ENCODE measurements at regions not wholly inside any gene's neighbourhood (a gene's known extent, or its start where the extent isn't known, plus 50 kb on each side); places are given as distances from the start of the nearest gene placed in this dataset.
"Not testable (repeated sequence)": the region's sequence is repeated elsewhere in the genome, so short reads cannot be mapped to it uniquely, and the experiment has no call there.

GRCh38 chr1:146630302-146630701, 307.8 kb upstream of the NBPF12 start:
- H3K4me1 ChIP-seq (ENCODE audit: control insufficient read depth in 1 of 2, insufficient read depth in 2 of 2, low read length in 2 of 2); ATAC-seq (ENCODE audit: low FRiP score); intact Hi-C loops (cut with DNase I); H3K9me3 ChIP-seq (ENCODE audit: control insufficient read depth, low read length); H3K27me3 ChIP-seq (ENCODE audit: control insufficient read depth in 1 of 2, insufficient read depth in 2 of 2, low read length in 1 of 2); DNase-seq; H3K27ac ChIP-seq (ENCODE audit: low read depth in 1 of 2, low read length in 2 of 2); H3K36me3 ChIP-seq (ENCODE audit: control insufficient read depth in 1 of 2, insufficient read depth in 2 of 2, low read length in 1 of 2); H3K4me3 ChIP-seq (ENCODE audit: low read length in 2 of 2): not testable (repeated sequence)
- WGBS, 2 donors: 80% methylated on average over 1 of the region's 1 CpG; no CpG with 5 or more reads in 1 of the 2 donors

DNA sequence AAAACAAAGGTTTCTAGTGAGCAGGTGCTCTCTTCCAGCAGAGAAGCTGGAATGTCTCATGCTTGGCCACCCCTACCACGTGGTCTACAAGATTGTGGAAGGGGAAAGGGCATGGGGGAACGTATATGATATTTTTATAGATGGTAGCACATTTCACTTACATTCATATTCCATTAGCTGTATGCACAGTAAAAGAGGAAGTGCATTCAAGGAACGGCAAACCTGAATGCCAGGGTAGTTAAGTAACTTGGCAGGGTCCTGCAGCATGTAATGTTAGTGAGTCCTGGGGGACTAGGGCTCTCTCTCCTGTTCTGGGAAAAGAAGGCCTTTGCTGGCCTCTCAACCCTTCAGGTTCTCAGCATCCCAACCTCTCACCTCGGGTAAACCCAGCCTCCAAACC, 319.5 kb upstream of the NBPF12 start:
- H3K4me3 ChIP-seq (ENCODE audit: low read length in 2 of 2); intact Hi-C loops (cut with DNase I); H3K27me3 ChIP-seq (ENCODE audit: control insufficient read depth in 1 of 2, insufficient read depth in 2 of 2, low read length in 1 of 2); H3K27ac ChIP-seq (ENCODE audit: low read depth in 1 of 2, low read length in 2 of 2); ATAC-seq (ENCODE audit: low FRiP score); H3K9me3 ChIP-seq (ENCODE audit: control insufficient read depth, low read length); H3K4me1 ChIP-seq (ENCODE audit: control insufficient read depth in 1 of 2, insufficient read depth in 2 of 2, low read length in 2 of 2); H3K36me3 ChIP-seq (ENCODE audit: control insufficient read depth in 1 of 2, insufficient read depth in 2 of 2, low read length in 1 of 2); DNase-seq: not testable (repeated sequence)
- WGBS, 2 donors: 22 to 30% methylated on average over 3 of the region's 4 CpGs

GRCh38 chr1:146604681-146605080, 333.4 kb upstream of the NBPF12 start:
- H3K27me3 ChIP-seq (ENCODE audit: control insufficient read depth in 1 of 2, insufficient read depth in 2 of 2, low read length in 1 of 2); ATAC-seq (ENCODE audit: low FRiP score); H3K36me3 ChIP-seq (ENCODE audit: control insufficient read depth in 1 of 2, insufficient read depth in 2 of 2, low read length in 1 of 2); DNase-seq; H3K4me1 ChIP-seq (ENCODE audit: control insufficient read depth in 1 of 2, insufficient read depth in 2 of 2, low read length in 2 of 2); H3K4me3 ChIP-seq (ENCODE audit: low read length in 2 of 2); H3K27ac ChIP-seq (ENCODE audit: low read depth in 1 of 2, low read length in 2 of 2); H3K9me3 ChIP-seq (ENCODE audit: control insufficient read depth, low read length); intact Hi-C loops (cut with DNase I): not testable (repeated sequence)

GRCh38 chr1:146600720-146601307, 337.3 kb upstream of the NBPF12 start:
- WGBS, 2 donors: 27 to 31% methylated on average over 1 of the region's 3 CpGs
- H3K27ac ChIP-seq (ENCODE audit: low read depth in 1 of 2, low read length in 2 of 2): not testable (repeated sequence)

GRCh38 chr1:146599906-146600305, 338.2 kb upstream of the NBPF12 start:
- WGBS, 2 donors: 92 to 100% methylated on average over 1 of the region's 3 CpGs
- H3K4me3 ChIP-seq (ENCODE audit: low read length in 2 of 2); H3K27ac ChIP-seq (ENCODE audit: low read depth in 1 of 2, low read length in 2 of 2); H3K4me1 ChIP-seq (ENCODE audit: control insufficient read depth in 1 of 2, insufficient read depth in 2 of 2, low read length in 2 of 2); H3K27me3 ChIP-seq (ENCODE audit: control insufficient read depth in 1 of 2, insufficient read depth in 2 of 2, low read length in 1 of 2); H3K36me3 ChIP-seq (ENCODE audit: control insufficient read depth in 1 of 2, insufficient read depth in 2 of 2, low read length in 1 of 2); ATAC-seq (ENCODE audit: low FRiP score); DNase-seq; H3K9me3 ChIP-seq (ENCODE audit: control insufficient read depth, low read length); intact Hi-C loops (cut with DNase I): not testable (repeated sequence)

More at GRCh38 chr1:146600720-146601307, 337.3 kb upstream of the NBPF12 start:
- H3K27me3 ChIP-seq (ENCODE audit: control insufficient read depth in 1 of 2, insufficient read depth in 2 of 2, low read length in 1 of 2); ATAC-seq (ENCODE audit: low FRiP score); H3K36me3 ChIP-seq (ENCODE audit: control insufficient read depth in 1 of 2, insufficient read depth in 2 of 2, low read length in 1 of 2); DNase-seq; H3K4me1 ChIP-seq (ENCODE audit: control insufficient read depth in 1 of 2, insufficient read depth in 2 of 2, low read length in 2 of 2); intact Hi-C loops (cut with DNase I); H3K9me3 ChIP-seq (ENCODE audit: control insufficient read depth, low read length); H3K4me3 ChIP-seq (ENCODE audit: low read length in 2 of 2): not testable (repeated sequence)

DNA sequence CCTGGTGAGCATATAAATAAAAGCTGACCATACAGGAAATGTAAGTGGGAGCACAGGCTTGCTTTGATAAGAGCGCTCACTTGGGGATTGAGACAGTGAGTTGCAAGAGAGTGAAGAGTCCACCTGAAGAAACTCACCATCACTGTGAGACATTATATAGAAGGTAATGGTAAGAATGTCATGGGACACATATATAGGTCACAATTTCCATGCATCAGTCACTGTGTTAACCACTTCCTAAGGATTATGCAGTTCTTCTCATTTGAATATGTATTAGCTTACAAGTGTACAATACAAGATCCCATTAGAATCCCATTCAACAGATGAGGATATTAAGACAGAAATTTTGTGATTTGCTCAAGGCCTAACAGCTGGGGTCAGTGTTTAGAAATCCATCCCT, 352.4 kb upstream of the NOTCH2NLA start:
- H3K4me3 ChIP-seq (ENCODE audit: low read length in 2 of 2); intact Hi-C loops (cut with DNase I); H3K27ac ChIP-seq (ENCODE audit: low read depth in 1 of 2, low read length in 2 of 2); H3K9me3 ChIP-seq (ENCODE audit: control insufficient read depth, low read length); DNase-seq; H3K27me3 ChIP-seq (ENCODE audit: control insufficient read depth in 1 of 2, insufficient read depth in 2 of 2, low read length in 1 of 2); ATAC-seq (ENCODE audit: low FRiP score); H3K4me1 ChIP-seq (ENCODE audit: control insufficient read depth in 1 of 2, insufficient read depth in 2 of 2, low read length in 2 of 2); H3K36me3 ChIP-seq (ENCODE audit: control insufficient read depth in 1 of 2, insufficient read depth in 2 of 2, low read length in 1 of 2): not testable (repeated sequence)
- 97 to 100% methylated on average over 1 of the region's 1 CpG for WGBS, 2 donors

GRCh38 chr1:146567541-146567940, 338.7 kb upstream of the NOTCH2NLA start:
- 20 to 47% methylated on average over 1 of the region's 2 CpGs for WGBS, 2 donors

DNA sequence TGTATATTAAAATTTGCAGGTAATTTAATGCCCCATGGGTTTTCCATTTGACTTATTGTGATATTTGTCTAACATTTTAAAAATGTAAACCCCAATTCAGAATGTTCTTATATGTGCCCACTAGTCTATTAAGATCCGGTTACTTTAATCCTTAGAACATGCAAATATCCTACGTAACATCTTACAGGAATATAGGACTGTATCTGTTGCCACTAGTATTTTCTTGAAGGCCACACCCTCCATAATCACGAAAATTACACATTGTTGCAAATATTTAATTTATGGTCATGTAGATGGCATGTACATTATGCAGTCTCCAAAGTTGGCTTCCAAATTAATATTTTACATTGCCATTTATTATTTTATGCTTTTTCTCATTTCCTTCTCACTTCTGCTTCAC, 329.2 kb upstream of the NOTCH2NLA start:
- DNase-seq; H3K27me3 ChIP-seq (ENCODE audit: control insufficient read depth in 1 of 2, insufficient read depth in 2 of 2, low read length in 1 of 2); ATAC-seq (ENCODE audit: low FRiP score); H3K4me3 ChIP-seq (ENCODE audit: low read length in 2 of 2); H3K9me3 ChIP-seq (ENCODE audit: control insufficient read depth, low read length); intact Hi-C loops (cut with DNase I); H3K4me1 ChIP-seq (ENCODE audit: control insufficient read depth in 1 of 2, insufficient read depth in 2 of 2, low read length in 2 of 2); H3K27ac ChIP-seq (ENCODE audit: low read depth in 1 of 2, low read length in 2 of 2); H3K36me3 ChIP-seq (ENCODE audit: control insufficient read depth in 1 of 2, insufficient read depth in 2 of 2, low read length in 1 of 2): not testable (repeated sequence)
- 93 to 95% methylated on average over 3 of the region's 3 CpGs for WGBS, 2 donors

More at GRCh38 chr1:146567541-146567940, 338.7 kb upstream of the NOTCH2NLA start:
- H3K27ac ChIP-seq (ENCODE audit: low read depth in 1 of 2, low read length in 2 of 2); DNase-seq; H3K36me3 ChIP-seq (ENCODE audit: control insufficient read depth in 1 of 2, insufficient read depth in 2 of 2, low read length in 1 of 2); ATAC-seq (ENCODE audit: low FRiP score); H3K27me3 ChIP-seq (ENCODE audit: control insufficient read depth in 1 of 2, insufficient read depth in 2 of 2, low read length in 1 of 2); H3K4me3 ChIP-seq (ENCODE audit: low read length in 2 of 2); H3K9me3 ChIP-seq (ENCODE audit: control insufficient read depth, low read length); intact Hi-C loops (cut with DNase I); H3K4me1 ChIP-seq (ENCODE audit: control insufficient read depth in 1 of 2, insufficient read depth in 2 of 2, low read length in 2 of 2): not testable (repeated sequence)

DNA sequence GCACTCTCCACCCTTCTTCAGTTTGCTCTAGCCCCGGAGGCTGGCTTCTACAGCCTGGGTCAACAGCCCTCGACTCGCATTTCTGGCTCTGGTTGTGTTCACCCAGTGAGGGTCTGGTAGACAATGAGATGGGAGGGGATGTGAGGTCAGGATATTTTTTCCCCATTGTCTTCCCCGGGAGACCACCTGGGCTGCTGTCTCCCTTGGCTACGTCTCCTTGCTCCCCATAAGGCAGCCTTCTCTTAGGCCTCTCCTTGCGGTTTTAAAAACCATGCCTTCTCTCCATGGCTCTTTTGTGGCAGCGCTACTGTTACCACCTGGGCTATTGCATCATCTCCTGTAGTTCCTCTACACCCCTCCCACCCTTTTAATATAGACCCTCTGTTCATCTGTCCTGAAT, 327.6 kb upstream of the NOTCH2NLA start:
- H3K4me1 ChIP-seq (ENCODE audit: control insufficient read depth in 1 of 2, insufficient read depth in 2 of 2, low read length in 2 of 2); ATAC-seq (ENCODE audit: low FRiP score); H3K27me3 ChIP-seq (ENCODE audit: control insufficient read depth in 1 of 2, insufficient read depth in 2 of 2, low read length in 1 of 2); intact Hi-C loops (cut with DNase I); H3K9me3 ChIP-seq (ENCODE audit: control insufficient read depth, low read length); DNase-seq; H3K27ac ChIP-seq (ENCODE audit: low read depth in 1 of 2, low read length in 2 of 2); H3K36me3 ChIP-seq (ENCODE audit: control insufficient read depth in 1 of 2, insufficient read depth in 2 of 2, low read length in 1 of 2); H3K4me3 ChIP-seq (ENCODE audit: low read length in 2 of 2): not testable (repeated sequence)
- 73 to 81% methylated on average over 2 to 3 of the region's 7 CpGs for WGBS, 2 donors
